Suprapubic skin (tissue), 4 donors: ENCODE measurements at regions not wholly inside any gene's neighbourhood (a gene's known extent, or its start where the extent isn't known, plus 50 kb on each side); places are given as distances from the start of the nearest gene placed in this dataset.

Experiments
- DNase-seq, 2 donors: peaks; one replicate each; pipeline ENCODE4 v3.0.0-alpha.2; 2019; ENCODE audit warnings: low spot score in 2 of 2
- H3K27ac ChIP-seq: fragments of 200-600 bp; sonication (generic); one replicate; pipeline ENCODE4 v1.5.1; 2019
- H3K27me3 ChIP-seq: fragments of 200-600 bp; sonication (generic); one replicate; pipeline ENCODE4 v1.5.1; 2019
- H3K36me3 ChIP-seq: fragments of 200-600 bp; sonication (generic); one replicate; pipeline ENCODE4 v1.5.1; 2019
- H3K4me1 ChIP-seq: fragments of 200-600 bp; sonication (generic); one replicate; pipeline ENCODE4 v1.5.1; 2019
- H3K4me3 ChIP-seq: fragments of 200-600 bp; sonication (generic); one replicate; pipeline ENCODE4 v1.5.1; 2019; ENCODE audit warnings: mild to moderate bottlenecking
- H3K9me3 ChIP-seq: fragments of 200-600 bp; sonication (generic); one replicate; pipeline ENCODE4 v1.5.1; 2019
- CTCF ChIP-seq, 2 donors: fragments of 200-600 bp in 1 of 2; fragments of 450-650 bp in 1 of 2; sonication (generic) in 1 of 2; IDR thresholded peaks; one replicate each; pipeline ENCODE4 v1.5.1; 2016 to 2019; ENCODE audit warnings: antibody characterized with exemption in 2 of 2, mild to moderate bottlenecking in 1 of 2, moderate library complexity in 1 of 2
- EP300 ChIP-seq: sonication (generic); formaldehyde crosslinking; IDR thresholded peaks from one replicate; pipeline ENCODE4 v1.6.1; 2017; ENCODE audit warnings: antibody characterized with exemption
- POLR2A ChIP-seq, 2 donors: fragments of 450-650 bp; IDR thresholded peaks; one replicate each; pipeline ENCODE4 v1.6.1; 2017; ENCODE audit warnings: antibody characterized with exemption in 2 of 2, mild to moderate bottlenecking in 2 of 2, moderate library complexity in 2 of 2
- POLR2AphosphoS5 ChIP-seq, 3 donors: sonication (generic); formaldehyde crosslinking; IDR thresholded peaks; one replicate each; pipeline ENCODE4 v1.6.1; 2017; ENCODE audit warnings: antibody characterized with exemption in 3 of 3
- WGBS: methylation state at CpG from one replicate; pipeline ENCODE4 v1.1.5; 2018; 5-methylcytosine and 5-hydroxymethylcytosine counted together

DNA sequence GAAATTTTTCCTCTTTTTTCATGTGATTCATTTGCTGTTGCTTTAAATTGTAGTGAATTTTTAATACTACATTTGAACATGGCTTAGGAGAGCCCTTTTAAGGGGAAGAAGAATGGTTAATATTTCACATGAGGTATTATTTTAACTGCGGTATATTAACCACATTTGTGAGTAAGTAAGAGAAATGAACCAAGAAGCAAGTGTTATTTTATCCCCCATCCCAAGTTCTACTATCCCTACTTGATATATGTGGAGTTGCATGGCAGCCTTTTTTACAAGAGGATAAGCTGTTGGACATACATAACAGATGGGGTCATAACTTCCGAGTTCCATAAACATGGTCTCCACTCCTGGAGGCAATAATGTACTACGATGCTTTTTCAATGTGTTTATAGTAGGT, 623.3 kb downstream of the LRFN5 start:
- no peak for TF ChIP-seq EP300
- TF ChIP-seq POLR2A (IDR thresholded peaks at IDR 0.05), result no peak
- no peak for TF ChIP-seq POLR2AphosphoS5 (IDR thresholded peaks at IDR 0.05)
- TF ChIP-seq CTCF (IDR thresholded peaks at IDR 0.05), result no peak
- WGBS, result 75% methylated on average over 3 of the region's 3 CpGs
- H3K4me1 ChIP-seq, result no peaks in the 10 kb centered on the region
- H3K27me3 ChIP-seq, result no peaks in the 10 kb centered on the region
- DNase-seq, result no peak
- H3K9me3 ChIP-seq, result no peaks in the 10 kb centered on the region
- no peaks in the 10 kb centered on the region for H3K36me3 ChIP-seq
- no peak overlapping the region for H3K27ac ChIP-seq
- no peak overlapping the region for H3K4me3 ChIP-seq

DNA sequence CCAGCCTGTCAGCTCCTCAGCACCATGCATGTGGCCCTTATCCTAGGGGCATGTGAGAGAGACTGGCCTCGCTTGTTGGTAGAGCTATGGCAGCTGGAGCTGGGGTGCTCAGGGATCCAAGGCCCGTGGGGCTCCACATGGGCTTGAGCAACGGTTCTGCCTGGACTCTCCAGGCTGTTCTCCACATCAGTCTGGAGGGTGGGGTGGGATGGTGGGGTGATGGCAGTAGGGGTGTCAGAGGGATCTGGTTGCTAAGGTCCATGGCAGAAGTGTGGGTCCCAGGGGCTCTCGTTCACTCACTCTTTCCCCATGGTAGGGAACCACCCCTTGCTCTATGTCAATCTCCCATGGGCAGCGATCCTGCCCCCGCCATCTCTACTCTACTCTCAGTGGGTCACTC, 622.6 kb downstream of the LRFN5 start:
- WGBS, result 77% methylated on average over 5 of the region's 6 CpGs
- peaks cover 1% of the 10 kb centered on the region for H3K4me1 ChIP-seq
- DNase-seq, result no peak
- TF ChIP-seq POLR2A (IDR thresholded peaks at IDR 0.05) (no peak), EP300 (no peak), POLR2AphosphoS5 (IDR thresholded peaks at IDR 0.05) (no peak), CTCF (IDR thresholded peaks at IDR 0.05) (no peak)
- H3K36me3 ChIP-seq, result no peaks in the 10 kb centered on the region
- H3K9me3 ChIP-seq, result no peaks in the 10 kb centered on the region
- no peaks in the 10 kb centered on the region for H3K27me3 ChIP-seq
- H3K4me3 ChIP-seq, result no peak overlapping the region
- H3K27ac ChIP-seq, result no peak overlapping the region

DNA sequence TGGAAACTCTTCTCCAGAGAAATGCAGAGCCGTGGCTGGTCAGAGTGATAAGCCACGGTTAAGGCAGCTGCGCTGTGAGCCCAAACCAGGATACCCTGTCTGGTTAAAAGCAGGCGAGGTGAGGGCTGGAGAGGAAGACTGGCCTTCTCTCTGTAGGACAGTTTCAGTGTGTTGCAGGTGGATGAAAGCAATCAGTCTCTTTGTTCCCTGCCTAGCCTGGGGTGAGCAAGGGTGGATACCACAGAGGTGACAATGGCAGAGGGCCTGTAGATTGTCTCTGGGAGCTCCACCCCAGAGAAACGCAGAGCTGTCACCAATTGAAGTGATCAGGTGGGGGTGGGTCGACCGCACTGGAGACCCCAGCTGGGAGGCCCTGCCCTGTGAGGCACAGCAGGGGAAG, 621.9 kb downstream of the LRFN5 start:
- DNase-seq, result no peak
- Histone ChIP-seq H3K27ac (no peak overlapping the region), H3K36me3 (no peaks in the 10 kb centered on the region), H3K4me1 (peaks cover 8% of the 10 kb centered on the region), H3K9me3 (no peaks in the 10 kb centered on the region), H3K27me3 (no peaks in the 10 kb centered on the region), H3K4me3 (no peak overlapping the region)
- TF ChIP-seq EP300 (no peak), POLR2AphosphoS5 (IDR thresholded peaks at IDR 0.05) (no peak), CTCF (IDR thresholded peaks at IDR 0.05) (no peak), POLR2A (IDR thresholded peaks at IDR 0.05) (no peak)
- 94% methylated on average over 4 of the region's 7 CpGs for WGBS

DNA sequence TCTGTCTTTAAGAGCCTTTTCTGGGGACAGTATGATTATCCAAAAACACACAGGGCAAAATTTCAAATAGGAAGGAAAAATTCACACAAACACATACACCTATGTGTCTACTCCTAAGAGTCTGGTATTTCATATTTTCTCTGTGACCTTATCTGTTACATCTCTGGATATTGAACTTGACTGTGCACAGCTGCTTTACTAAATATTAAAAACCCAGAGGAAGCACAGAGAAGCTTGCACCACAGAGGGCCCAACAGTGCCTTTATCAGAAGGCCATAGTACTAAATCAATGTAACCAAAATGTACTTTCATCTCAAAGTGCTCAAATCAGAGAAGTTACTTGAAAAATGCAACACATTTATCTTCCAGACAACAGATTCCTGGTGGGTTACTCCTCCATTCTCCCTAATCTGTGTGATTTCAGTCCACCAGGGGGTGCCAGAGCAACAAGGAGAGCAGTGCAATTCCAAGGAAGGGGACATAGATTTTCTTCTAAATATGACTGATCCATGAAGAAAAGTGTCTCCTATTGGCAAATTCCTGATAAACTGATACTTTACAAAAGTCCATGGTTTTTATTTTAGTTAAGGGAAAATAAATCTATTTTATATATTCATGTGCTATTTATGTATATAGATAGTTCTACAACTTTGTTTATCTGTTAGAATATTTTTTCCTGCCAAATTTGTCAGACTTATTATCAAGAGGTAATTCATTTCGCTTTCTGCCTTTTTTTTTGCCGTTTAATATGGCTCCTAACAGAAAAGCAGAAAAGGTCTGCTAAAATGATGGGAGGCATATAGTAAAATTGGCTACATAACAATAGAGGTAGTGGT, 617.6 kb downstream of the LRFN5 start:
- Histone ChIP-seq H3K36me3 (no peaks in the 10 kb centered on the region), H3K4me1 (peaks cover 16% of the 10 kb centered on the region), H3K9me3 (no peaks in the 10 kb centered on the region), H3K27ac (no peak overlapping the region), H3K27me3 (no peaks in the 10 kb centered on the region), H3K4me3 (no peak overlapping the region)
- WGBS, result 41% methylated on average over 2 of the region's 2 CpGs
- TF ChIP-seq POLR2A (IDR thresholded peaks at IDR 0.05) (no peak), CTCF (IDR thresholded peaks at IDR 0.05) (peak; percentile 45 to 66), EP300 (no peak), POLR2AphosphoS5 (IDR thresholded peaks at IDR 0.05) (no peak)
- DNase-seq, result peak in 1 of 2 donors; percentile 73

GRCh38 chr14:42222924-42223471, 616.3 kb downstream of the LRFN5 start:
- no peak overlapping the region for H3K4me3 ChIP-seq
- H3K36me3 ChIP-seq, result no peaks in the 10 kb centered on the region
- no peak for TF ChIP-seq EP300
- no peak for TF ChIP-seq POLR2A (IDR thresholded peaks at IDR 0.05)
- TF ChIP-seq CTCF (IDR thresholded peaks at IDR 0.05), result no peak
- no peak for TF ChIP-seq POLR2AphosphoS5 (IDR thresholded peaks at IDR 0.05)
- DNase-seq, result no peak
- H3K4me1 ChIP-seq, result peaks cover 16% of the 10 kb centered on the region
- no peaks in the 10 kb centered on the region for H3K27me3 ChIP-seq
- WGBS, result 6% methylated on average over 3 of the region's 3 CpGs
- H3K27ac ChIP-seq, result no peak overlapping the region
- H3K9me3 ChIP-seq, result no peaks in the 10 kb centered on the region
